ENCODE measurements at regions not wholly inside any gene's neighbourhood (a gene's known extent, or its start where the extent isn't known, plus 50 kb on each side); places are given as distances from the start of the nearest gene placed in this dataset.

- no peaks in the 10 kb centered on the region for H3K9me3 Mint-ChIP-seq
- H3K4me1 Mint-ChIP-seq (ENCODE audit: low read depth): no peaks in the 10 kb centered on the region
- no peak overlapping the region for H3K4me3 Mint-ChIP-seq
- H3K36me3 Mint-ChIP-seq (ENCODE audit: low read depth): no peaks in the 10 kb centered on the region
- no peak for DNase-seq (ENCODE audit: low spot score)
- H3K27ac Mint-ChIP-seq: no peak overlapping the region
- H3K27me3 Mint-ChIP-seq (ENCODE audit: low read depth): peaks cover 2% of the 10 kb centered on the region
Measured at GRCh38 chr20:9939231-9939630, 95.6 kb upstream of the ANKEF1 start.

GRCh38 chr20:9935285-9935684, 96.4 kb upstream of the PAK5 start:
- H3K36me3 Mint-ChIP-seq (ENCODE audit: low read depth): no peaks in the 10 kb centered on the region
- no peak overlapping the region for H3K27ac Mint-ChIP-seq
- DNase-seq (ENCODE audit: low spot score): no peak
- peaks cover 2% of the 10 kb centered on the region for H3K27me3 Mint-ChIP-seq (ENCODE audit: low read depth)
- no peak overlapping the region for H3K4me3 Mint-ChIP-seq
- no peaks in the 10 kb centered on the region for H3K4me1 Mint-ChIP-seq (ENCODE audit: low read depth)
- no peaks in the 10 kb centered on the region for H3K9me3 Mint-ChIP-seq

DNA sequence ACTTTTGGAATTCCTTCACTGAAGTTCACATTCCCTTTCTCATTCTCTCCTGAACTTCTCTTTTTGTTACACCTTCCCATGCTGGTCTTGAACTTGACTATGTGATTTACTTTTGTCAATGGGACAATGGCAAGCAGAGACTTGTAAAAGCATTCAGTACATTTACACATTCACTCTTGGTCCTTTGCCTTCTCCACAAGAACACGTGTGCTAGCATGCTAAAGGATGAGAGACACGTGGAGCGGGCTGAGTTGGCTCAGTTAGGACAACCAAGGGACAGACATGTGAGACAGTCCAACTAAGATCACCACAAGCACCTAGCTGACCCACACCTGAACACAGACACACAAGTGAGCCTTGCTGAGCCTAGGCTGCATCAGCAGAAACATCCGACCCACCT, 91.3 kb upstream of the PAK5 start:
- no peak for DNase-seq (ENCODE audit: low spot score)
- H3K9me3 Mint-ChIP-seq: no peaks in the 10 kb centered on the region
- H3K4me3 Mint-ChIP-seq: no peak overlapping the region
- H3K4me1 Mint-ChIP-seq (ENCODE audit: low read depth): no peaks in the 10 kb centered on the region
- H3K27me3 Mint-ChIP-seq (ENCODE audit: low read depth): no peaks in the 10 kb centered on the region
- H3K36me3 Mint-ChIP-seq (ENCODE audit: low read depth): no peaks in the 10 kb centered on the region
- H3K27ac Mint-ChIP-seq: no peak overlapping the region

DNA sequence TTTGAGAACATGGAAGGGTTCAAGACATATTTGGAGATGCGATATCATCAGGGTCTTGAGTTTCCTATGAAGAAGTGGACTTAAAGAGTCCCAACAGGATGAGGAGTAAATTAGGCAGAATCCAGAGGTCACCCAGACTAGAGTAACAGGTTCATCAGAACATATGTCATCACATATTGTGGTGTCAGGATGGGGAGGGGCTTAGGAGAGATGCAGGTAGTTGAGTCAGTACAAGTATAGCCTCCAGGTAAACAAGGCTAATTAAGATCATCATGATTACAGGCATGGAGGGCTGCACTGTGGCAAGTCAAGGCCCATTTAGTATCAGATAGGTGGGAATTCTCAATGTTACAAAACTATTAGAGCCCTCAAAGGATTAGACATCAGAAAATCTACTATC, 90.1 kb upstream of the PAK5 start:
- no peaks in the 10 kb centered on the region for H3K36me3 Mint-ChIP-seq (ENCODE audit: low read depth)
- no peak overlapping the region for H3K4me3 Mint-ChIP-seq
- no peak overlapping the region for H3K27ac Mint-ChIP-seq
- no peaks in the 10 kb centered on the region for H3K27me3 Mint-ChIP-seq (ENCODE audit: low read depth)
- no peaks in the 10 kb centered on the region for H3K4me1 Mint-ChIP-seq (ENCODE audit: low read depth)
- DNase-seq (ENCODE audit: low spot score): no peak
- no peaks in the 10 kb centered on the region for H3K9me3 Mint-ChIP-seq

DNA sequence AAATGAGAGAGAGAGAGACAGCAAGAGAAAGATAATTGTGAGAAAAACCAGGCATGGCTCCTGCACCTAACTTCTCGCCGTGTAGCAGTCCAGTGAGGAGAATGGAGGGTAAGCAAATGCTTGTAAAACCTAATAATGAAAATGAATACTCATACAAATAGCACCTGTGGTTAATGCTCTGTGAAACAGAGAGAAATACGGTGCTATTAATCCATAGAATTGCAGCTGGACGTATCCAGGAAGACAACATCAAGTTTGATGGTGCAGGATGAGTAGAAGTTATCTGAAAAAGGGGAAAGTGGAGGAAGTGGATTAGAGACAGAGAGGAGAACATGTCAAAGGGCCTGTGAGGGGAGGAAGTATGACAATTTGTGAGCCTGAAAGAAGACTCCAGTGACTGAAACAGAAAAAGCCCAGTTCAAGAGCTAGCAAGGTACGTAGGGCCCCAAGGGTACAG, 89.4 kb upstream of the PAK5 start:
- H3K27ac Mint-ChIP-seq: no peak overlapping the region

DNA sequence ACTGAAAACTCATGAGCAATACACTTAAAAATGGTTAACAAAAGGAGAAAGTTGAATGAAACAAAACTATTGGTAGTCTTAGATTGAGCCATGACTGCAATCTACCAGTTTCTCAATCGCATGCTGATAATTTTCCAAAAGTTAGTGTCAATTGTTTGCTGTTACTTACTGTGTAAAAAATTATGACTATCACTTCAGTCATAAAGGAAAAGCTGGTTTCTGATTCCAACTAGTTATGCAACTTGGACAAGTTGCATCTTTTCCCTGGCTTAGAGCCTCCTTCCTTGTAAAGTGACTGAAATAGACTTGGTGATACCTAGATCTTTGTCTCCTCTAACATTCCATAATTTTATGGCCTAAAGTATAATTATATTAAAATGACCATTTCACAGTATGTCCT, 88.3 kb upstream of the PAK5 start:
- no peak for DNase-seq (ENCODE audit: low spot score)
- H3K4me1 Mint-ChIP-seq (ENCODE audit: low read depth): no peaks in the 10 kb centered on the region
- no peaks in the 10 kb centered on the region for H3K36me3 Mint-ChIP-seq (ENCODE audit: low read depth)
- H3K27me3 Mint-ChIP-seq (ENCODE audit: low read depth): no peaks in the 10 kb centered on the region
- no peak overlapping the region for H3K27ac Mint-ChIP-seq
- H3K9me3 Mint-ChIP-seq: no peaks in the 10 kb centered on the region
- no peak overlapping the region for H3K4me3 Mint-ChIP-seq

More for the DNA sequence above, 89.4 kb upstream of the PAK5 start:
- Mint-ChIP-seq H3K36me3 (ENCODE audit: low read depth) (no peaks in the 10 kb centered on the region), H3K9me3 (no peaks in the 10 kb centered on the region), H3K4me3 (no peak overlapping the region), H3K27me3 (ENCODE audit: low read depth) (no peaks in the 10 kb centered on the region), H3K4me1 (ENCODE audit: low read depth) (no peaks in the 10 kb centered on the region)
- no peak for DNase-seq (ENCODE audit: low spot score)

DNA sequence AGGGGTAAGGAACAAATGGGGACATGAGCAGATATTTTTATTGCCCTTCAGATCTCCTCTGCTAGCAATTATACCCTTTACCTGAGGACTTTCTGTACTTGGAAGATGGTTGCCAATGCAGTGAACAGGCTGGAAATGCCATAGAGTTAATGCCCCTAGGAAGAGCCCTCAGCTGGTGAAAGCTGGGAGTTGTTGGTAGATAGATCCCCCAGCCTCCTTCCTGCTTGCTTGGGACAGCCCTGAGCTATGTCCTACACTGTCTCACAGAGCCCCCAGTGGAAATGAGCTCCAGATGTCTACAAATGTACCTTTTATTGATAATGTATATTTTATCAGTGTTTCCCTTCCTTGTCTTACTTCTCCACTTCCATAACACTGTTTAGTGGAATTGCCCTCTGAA, 87.6 kb upstream of the PAK5 start:
- DNase-seq (ENCODE audit: low spot score): no peak
- Mint-ChIP-seq H3K27ac (no peak overlapping the region), H3K36me3 (ENCODE audit: low read depth) (no peaks in the 10 kb centered on the region), H3K4me1 (ENCODE audit: low read depth) (no peaks in the 10 kb centered on the region), H3K27me3 (ENCODE audit: low read depth) (no peaks in the 10 kb centered on the region), H3K4me3 (no peak overlapping the region), H3K9me3 (no peaks in the 10 kb centered on the region)

GRCh38 chr20:9926007-9926406, 87.1 kb upstream of the PAK5 start:
- Mint-ChIP-seq H3K27me3 (ENCODE audit: low read depth) (no peaks in the 10 kb centered on the region), H3K4me1 (ENCODE audit: low read depth) (no peaks in the 10 kb centered on the region), H3K4me3 (no peak overlapping the region), H3K36me3 (ENCODE audit: low read depth) (no peaks in the 10 kb centered on the region), H3K9me3 (no peaks in the 10 kb centered on the region), H3K27ac (no peak overlapping the region)
- DNase-seq (ENCODE audit: low spot score): no peak

GRCh38 chr20:9923648-9924047, 84.8 kb upstream of the PAK5 start:
- no peaks in the 10 kb centered on the region for H3K27me3 Mint-ChIP-seq (ENCODE audit: low read depth)
- no peaks in the 10 kb centered on the region for H3K4me1 Mint-ChIP-seq (ENCODE audit: low read depth)
- no peaks in the 10 kb centered on the region for H3K9me3 Mint-ChIP-seq
- no peak overlapping the region for H3K27ac Mint-ChIP-seq
- no peaks in the 10 kb centered on the region for H3K36me3 Mint-ChIP-seq (ENCODE audit: low read depth)
- no peak for DNase-seq (ENCODE audit: low spot score)
- H3K4me3 Mint-ChIP-seq: no peak overlapping the region

GRCh38 chr20:9920866-9921265, 82.0 kb upstream of the PAK5 start:
- no peaks in the 10 kb centered on the region for H3K9me3 Mint-ChIP-seq
- no peaks in the 10 kb centered on the region for H3K27me3 Mint-ChIP-seq (ENCODE audit: low read depth)
- no peak overlapping the region for H3K4me3 Mint-ChIP-seq
- DNase-seq (ENCODE audit: low spot score): no peak
- no peaks in the 10 kb centered on the region for H3K4me1 Mint-ChIP-seq (ENCODE audit: low read depth)
- no peak overlapping the region for H3K27ac Mint-ChIP-seq
- H3K36me3 Mint-ChIP-seq (ENCODE audit: low read depth): no peaks in the 10 kb centered on the region

- Mint-ChIP-seq H3K36me3 (ENCODE audit: low read depth) (no peaks in the 10 kb centered on the region), H3K9me3 (no peaks in the 10 kb centered on the region), H3K27me3 (ENCODE audit: low read depth) (no peaks in the 10 kb centered on the region), H3K4me1 (ENCODE audit: low read depth) (no peaks in the 10 kb centered on the region), H3K27ac (no peak overlapping the region), H3K4me3 (no peak overlapping the region)
- DNase-seq (ENCODE audit: low spot score): no peak
Measured at GRCh38 chr20:9919271-9920014, 80.6 kb upstream of the PAK5 start.

DNA sequence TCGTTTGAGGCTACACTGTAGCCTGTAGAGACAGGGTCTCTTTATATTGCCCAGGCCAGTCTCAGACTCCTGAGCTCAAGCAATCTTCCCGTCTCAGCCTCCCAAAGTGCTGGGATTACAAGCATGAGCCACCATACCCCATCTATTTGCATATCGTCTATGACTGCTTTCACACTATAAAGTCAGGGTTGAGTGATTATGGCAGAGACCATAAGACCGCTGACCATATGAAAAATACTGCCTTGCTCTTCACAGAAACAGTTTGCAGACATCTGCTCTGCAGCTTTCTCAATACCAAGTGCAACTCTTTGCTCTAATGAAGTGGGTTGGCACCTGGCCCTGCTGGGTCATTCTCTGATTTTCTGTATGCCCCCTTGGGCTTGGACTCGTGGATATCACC, 79.5 kb upstream of the PAK5 start:
- Mint-ChIP-seq H3K9me3 (no peaks in the 10 kb centered on the region), H3K36me3 (ENCODE audit: low read depth) (no peaks in the 10 kb centered on the region), H3K27ac (no peak overlapping the region), H3K4me3 (no peak overlapping the region), H3K4me1 (ENCODE audit: low read depth) (no peaks in the 10 kb centered on the region), H3K27me3 (ENCODE audit: low read depth) (no peaks in the 10 kb centered on the region)
- no peak for DNase-seq (ENCODE audit: low spot score)

GRCh38 chr20:9916761-9917160, 77.9 kb upstream of the PAK5 start:
- Mint-ChIP-seq H3K27ac (no peak overlapping the region), H3K36me3 (ENCODE audit: low read depth) (no peaks in the 10 kb centered on the region), H3K27me3 (ENCODE audit: low read depth) (no peaks in the 10 kb centered on the region), H3K9me3 (no peaks in the 10 kb centered on the region), H3K4me1 (ENCODE audit: low read depth) (no peaks in the 10 kb centered on the region), H3K4me3 (no peak overlapping the region)
- DNase-seq (ENCODE audit: low spot score): no peak

GRCh38 chr20:9912858-9913434, 74.1 kb upstream of the PAK5 start:
- Mint-ChIP-seq H3K4me1 (ENCODE audit: low read depth) (no peaks in the 10 kb centered on the region), H3K4me3 (no peak overlapping the region), H3K27ac (no peak overlapping the region), H3K27me3 (ENCODE audit: low read depth) (no peaks in the 10 kb centered on the region), H3K36me3 (ENCODE audit: low read depth) (no peaks in the 10 kb centered on the region), H3K9me3 (no peaks in the 10 kb centered on the region)
- no peak for DNase-seq (ENCODE audit: low spot score)

- H3K4me1 Mint-ChIP-seq (ENCODE audit: low read depth): no peaks in the 10 kb centered on the region
- DNase-seq (ENCODE audit: low spot score): no peak
- no peak overlapping the region for H3K4me3 Mint-ChIP-seq
- H3K27ac Mint-ChIP-seq: no peak overlapping the region
- H3K27me3 Mint-ChIP-seq (ENCODE audit: low read depth): no peaks in the 10 kb centered on the region
- no peaks in the 10 kb centered on the region for H3K9me3 Mint-ChIP-seq
- no peaks in the 10 kb centered on the region for H3K36me3 Mint-ChIP-seq (ENCODE audit: low read depth)
Measured at GRCh38 chr20:9912290-9912689, 73.4 kb upstream of the PAK5 start.
